NCI-H2196 (cell line): ENCODE measurements at regions not wholly inside any gene's neighbourhood (a gene's known extent, or its start where the extent isn't known, plus 50 kb on each side); places are given as distances from the start of the nearest gene placed in this dataset.
"Not testable (repeated sequence)": the region's sequence is repeated elsewhere in the genome, so short reads cannot be mapped to it uniquely, and the experiment has no call there.

ENCODE experiments used
- DNase-seq: peaks from one replicate; lab custom pipeline; 2025; ENCODE audit not compliant: unreplicated experiment; lab: John Stamatoyannopoulos, UW

DNA sequence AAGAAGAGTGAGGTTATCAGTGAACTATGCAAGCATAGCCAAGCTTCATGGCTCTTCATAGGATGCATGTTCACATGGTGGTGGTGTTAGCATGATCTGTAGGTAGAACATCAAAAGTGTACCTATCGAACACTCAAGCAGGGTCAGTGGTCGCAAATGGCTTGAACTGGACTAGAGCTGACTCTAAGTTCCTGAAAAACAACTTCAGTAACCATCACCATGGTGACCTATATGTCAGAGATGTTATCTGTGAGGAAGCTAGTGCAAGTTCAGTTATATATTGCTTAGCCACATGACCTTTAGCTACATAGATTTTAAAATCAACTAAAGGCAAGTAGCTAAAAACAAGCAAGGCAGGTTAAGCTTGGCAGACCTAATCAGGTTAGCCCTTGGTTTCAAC, 163.1 kb upstream of the AGR3 start:
- no peak for DNase-seq

DNA sequence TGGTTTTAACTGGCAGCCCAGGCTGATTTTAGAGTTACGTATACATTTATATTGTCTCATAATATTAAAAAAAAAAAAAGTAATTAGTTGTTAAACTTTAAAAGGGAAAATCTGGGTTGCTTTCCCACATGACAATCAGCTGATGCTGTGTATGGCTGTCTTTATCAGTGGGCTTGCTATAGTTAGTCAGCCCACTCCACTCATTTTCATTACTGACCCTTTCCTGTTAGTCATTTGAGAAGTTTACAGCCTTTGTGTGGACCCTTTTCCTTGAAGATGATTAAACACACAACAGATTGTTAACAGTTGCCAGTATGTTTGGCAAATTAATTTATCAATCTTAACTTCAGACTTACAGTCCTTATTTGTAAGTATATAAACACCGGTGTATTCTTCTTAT, 164.5 kb upstream of the AGR3 start:
- no peak for DNase-seq

DNA sequence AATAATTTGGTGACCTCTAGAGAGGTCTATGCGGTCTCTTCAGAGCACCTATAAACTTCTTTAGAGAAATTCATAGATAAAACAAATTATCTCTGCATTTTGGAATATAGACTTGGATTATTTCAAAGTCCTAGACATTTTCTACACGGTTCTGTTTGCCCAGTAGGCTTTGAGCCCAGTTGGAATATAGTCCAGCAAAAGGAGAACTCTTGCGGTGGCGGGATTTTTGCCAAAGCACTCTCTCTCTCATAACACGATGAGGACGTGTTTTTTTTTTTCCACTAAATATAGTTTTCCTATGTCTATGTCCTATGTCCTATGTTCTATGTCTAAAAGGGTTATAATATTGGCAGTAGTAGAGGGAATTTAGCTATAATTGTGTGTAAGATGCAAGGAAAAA, 164.9 kb upstream of the AGR3 start:
- DNase-seq = no peak

DNA sequence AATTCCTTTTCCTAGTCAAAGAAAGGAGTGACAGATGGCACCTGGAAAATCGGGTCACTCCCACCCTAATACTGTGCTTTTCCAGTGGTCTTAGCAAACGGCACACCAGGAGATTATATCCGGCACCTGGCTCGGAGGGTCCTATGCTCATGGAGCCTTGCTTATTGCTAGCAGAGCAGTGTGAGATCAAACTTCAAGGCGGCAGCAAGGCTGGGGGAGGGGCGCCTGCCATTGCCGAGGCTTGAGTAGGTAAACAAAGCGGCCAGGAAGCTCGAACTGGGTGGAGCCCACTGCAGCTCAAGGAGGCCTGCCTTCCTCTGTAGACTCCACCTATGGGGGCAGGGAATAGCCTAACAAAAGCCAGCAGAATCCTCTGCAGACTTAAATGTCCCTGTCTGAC, 171.4 kb upstream of the AGR3 start:
- not testable (repeated sequence) for DNase-seq

DNA sequence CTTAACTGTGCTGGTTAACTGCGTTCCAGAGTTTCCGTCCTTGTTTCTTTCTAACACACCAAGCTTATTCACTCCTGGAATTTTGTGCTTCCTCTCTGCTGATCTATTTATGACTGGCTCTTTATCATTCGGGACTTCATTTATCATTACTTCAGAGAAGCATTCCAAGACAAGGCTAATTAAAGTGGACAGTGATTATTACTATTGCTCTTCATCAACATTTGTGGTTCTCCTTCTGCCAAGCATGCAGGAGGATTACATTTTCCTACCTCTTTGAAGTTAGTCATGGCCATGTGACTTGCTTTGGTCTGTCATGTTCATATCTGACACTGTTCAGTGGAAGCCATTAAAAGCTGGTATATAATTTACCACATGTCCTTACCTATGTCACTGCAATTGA, 172.4 kb upstream of the AGR3 start:
- no peak for DNase-seq

DNA sequence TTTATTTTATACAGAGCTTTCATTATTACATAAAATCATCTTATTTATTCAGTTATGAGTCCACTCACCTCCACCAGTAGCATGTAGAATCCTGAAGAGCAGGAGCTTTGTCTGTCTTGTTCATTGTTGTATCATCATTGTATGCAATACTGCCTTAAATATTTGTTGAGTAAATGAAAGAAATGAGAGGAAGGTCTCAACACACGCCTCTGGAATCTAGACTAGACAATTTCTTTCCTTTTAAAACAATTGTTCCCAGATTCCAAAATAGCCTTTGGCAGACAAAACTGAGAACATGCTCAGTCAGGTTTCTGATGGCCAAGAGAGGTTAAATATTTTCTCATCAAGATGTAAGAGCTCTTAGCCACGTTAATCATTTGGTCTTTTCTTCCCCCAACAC, 173.1 kb upstream of the AGR3 start:
- no peak for DNase-seq

DNA sequence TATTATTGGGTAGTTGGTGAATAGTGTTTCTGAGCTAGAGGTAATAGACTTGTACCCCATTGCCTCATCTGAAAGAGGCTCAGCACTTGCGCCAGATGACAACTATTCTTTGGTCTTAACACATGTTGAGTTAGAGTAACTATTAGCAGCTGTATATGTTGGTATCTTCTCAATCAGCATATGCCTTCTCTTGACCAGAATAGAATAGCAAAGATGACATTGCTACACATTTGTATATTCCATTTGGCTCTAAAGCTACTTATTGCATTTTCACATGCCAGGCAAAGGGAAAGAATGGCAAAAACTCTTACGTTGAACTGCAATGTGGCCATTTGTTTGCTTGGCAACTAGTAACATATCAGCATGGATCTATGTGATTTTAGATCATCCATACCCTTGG, 173.8 kb upstream of the AGR3 start:
- no peak for DNase-seq

DNA sequence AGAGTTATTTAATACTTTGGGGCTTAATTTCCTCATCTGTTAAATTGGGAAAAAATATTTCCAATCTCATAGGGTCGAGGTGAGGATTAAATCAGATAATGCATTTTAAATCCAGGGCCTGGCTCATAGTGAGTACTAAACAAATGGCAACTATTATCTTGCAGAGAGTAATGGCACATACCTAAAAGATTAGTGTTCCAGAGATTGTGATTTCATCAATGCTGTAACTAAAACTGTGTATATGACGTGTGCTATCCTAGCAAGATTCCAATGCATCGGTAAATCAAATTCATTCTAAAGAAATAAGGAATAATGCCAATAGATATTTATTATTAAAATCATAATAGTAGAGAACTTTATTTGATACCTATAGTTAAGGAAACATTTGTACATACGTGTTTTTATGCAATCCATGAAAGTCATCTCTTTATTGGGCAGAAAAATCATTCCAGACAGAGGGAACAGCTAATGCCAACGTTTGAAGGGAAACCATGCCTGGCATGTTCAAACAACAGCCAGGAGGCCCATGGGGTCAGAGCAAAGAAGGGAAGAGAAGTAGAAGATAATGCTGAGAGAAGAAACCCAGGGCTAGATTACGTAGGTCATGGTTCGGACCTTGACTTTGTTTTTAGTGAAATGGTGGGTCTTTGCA, 174.8 kb upstream of the AGR3 start:
- no peak for DNase-seq

DNA sequence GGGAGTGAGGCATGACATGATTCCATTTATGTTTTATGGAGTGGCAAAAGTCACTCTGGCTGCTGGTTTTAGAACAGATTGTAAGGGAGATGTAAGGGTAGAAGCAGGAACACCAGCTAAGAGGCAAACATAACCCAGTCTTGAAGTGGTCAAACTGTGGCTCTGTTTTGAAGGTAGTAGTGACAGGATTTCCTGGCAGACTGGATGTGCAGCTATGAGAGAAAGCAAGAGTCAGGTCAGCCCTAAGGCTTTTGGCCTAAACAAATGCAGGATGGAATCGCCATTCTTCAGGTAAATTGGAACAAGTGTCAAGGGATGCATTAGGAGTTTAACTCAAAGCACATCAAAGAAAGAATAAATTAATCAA, 175.3 kb upstream of the AGR3 start:
- DNase-seq = no peak

DNA sequence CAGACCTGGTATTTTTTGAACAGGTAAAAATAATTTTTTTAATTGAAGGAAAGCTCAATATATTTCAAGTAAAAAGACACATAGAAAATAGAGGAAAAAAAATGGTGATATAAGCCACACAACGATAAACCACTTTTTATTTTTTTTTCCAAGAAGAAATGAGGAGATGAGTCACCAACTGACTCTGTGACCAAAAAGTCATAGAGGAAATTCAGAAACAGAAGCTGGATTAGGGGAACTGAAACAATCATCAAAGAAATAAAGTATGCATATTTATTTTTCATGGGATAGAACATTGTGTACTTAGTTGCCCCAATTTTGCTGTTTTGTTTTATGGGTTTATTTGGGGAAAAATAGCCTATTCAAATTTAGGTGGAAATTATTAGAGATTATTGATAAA, 176.8 kb upstream of the AGR3 start:
- DNase-seq = no peak

DNA sequence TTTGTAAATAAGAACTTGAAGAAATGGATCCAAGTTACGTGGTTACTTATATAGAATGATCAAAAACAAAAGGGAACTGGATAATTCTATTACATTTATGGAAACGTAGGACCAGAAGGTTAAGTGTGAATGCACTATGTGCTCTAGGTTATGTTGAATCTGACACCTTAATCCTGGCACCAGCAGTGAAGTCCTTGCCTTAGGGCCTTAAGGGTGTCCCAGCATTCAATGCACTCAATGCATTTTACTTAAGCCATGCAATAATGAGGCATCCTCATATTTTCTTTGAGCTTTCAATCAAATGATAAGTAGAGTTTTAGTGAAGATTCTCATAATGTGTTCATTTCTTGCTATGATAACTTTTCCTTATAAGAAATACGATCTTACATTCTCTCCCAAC, 178.3 kb upstream of the AGR3 start:
- DNase-seq = no peak

DNA sequence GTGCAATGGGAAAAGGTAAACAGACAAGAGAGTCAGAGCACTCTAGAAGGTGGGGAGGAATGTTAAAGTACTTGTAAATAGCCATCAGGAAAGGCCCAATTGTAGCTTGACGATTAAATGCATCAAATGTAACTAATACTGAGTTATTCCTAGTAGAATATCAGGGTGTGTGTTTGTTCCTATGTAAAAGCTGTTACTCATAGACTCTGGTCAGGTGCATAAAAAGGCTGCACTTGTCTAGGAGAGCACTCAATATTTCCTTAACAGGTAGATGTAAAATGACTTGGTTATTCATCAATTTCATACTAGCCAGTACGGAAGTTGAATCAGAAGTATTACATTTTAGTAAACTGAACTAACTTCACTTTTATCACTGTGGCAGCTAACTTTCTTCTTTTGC, 179.7 kb upstream of the AGR3 start:
- DNase-seq = no peak

DNA sequence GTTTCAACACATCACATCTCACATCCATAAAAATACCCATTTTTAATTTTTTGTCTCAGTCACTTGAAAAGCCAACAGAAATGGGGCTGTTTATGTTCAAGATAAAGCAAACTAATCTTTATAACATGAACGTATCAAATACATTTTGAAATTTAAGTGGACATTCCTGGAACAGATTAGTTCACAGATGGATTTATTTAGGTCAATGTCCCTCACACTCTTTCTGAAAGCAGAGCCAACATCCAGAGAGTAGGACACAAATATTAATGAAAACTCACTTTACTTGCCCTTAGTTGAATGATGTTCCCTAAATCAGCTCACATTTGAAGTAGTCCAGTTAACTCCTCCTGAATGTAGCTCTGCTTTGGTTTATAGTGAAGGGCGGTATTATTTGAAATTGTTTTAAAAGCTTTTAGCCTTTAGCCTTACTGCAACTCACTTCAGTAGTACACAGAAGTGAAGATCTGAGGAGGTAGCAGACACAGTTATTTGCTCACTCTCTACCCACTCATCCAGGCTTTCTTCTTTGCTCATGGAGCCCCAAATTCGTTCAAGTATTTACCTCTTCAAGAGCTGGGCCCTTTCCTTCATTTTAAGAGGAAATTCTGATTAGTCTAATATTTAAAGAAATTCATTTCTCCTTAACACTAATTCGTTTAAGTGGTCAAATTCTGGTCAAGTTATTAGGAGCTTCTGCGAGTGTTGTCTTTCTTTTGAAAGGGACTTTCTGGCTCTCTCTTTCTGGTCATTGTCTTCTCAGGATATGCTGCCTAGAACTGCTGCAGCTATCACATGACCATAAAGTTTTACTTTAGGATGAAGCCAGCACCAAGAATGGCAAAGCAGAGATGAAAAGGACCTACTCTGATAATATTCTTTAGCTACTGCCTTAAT, 180.6 kb upstream of the AGR3 start:
- DNase-seq = no peak

DNA sequence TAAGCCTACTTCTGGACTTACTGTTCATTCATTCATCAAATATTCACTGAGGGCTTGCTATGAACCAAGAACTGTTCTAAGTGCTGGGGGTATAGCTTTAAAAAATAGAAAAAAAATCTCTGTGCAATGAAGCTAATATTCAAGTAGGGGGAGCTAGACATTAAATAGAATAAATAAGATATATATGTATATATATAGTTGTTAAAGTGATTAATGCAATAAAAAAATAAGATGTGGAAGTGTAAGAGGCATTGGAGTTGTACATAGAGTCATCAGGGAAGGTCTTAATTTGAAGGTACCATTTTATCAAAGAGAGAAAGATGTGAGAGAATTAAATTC, 181.2 kb upstream of the AGR3 start:
- no peak for DNase-seq

DNA sequence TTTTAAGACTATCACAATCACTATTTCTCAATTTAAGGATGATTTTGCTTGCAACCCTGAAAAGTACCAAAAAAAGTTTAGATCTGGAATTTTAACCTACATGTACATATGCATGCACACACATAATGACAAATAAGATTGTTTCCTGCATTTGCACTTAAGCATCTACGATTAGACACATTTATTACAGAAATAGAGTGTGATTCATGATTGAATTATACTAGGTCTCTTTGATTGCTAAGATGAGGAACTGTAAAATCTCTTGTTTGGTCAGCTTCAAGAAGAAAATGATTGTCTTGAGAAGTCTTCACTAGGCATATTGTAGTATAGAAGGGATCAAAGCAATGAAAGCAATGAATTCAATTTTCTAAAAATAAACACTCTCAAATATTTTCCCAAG, 185.9 kb upstream of the AGR3 start:
- no peak for DNase-seq

DNA sequence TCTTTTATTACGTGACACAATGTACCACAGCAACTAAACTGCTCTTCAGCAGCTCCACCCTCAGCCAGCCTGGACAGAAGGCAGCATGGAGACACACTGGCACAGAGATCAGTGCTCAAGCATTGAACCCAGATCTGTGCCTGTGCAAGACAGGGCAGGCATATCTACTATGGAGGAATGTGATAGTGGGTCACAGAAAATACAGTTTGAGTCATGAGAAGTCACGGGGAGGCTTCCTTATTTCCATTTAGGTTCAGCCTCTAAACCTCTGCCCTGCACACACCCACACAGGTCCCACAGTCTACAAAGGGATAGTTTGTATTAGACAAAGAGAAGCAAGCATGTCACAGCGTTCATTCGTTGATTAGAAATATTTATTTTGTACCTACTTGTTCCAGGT, 187.4 kb upstream of the AGR3 start:
- no peak for DNase-seq

DNA sequence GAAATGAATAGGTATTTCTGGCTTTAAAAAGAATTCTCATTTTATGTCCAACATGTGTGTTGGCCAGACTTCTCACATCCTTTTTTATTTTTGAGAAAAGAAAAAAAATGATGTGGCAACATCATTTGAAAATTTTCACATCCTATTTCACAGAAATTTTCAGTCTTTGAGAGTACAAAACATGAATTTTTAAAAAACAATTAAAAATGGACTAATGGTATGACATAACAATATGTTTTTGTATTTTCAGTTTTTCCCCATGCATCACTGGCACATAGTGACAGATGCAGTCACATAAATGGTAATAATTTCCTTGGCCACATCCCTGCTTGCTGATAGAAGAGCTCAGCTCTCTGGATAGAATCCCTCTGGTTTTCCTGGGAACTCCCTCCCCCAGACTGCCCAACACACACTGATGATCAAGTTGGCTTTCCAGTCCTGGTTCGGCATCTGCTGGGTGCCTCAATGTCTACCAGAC, 188.5 kb upstream of the AGR3 start:
- DNase-seq = no peak

DNA sequence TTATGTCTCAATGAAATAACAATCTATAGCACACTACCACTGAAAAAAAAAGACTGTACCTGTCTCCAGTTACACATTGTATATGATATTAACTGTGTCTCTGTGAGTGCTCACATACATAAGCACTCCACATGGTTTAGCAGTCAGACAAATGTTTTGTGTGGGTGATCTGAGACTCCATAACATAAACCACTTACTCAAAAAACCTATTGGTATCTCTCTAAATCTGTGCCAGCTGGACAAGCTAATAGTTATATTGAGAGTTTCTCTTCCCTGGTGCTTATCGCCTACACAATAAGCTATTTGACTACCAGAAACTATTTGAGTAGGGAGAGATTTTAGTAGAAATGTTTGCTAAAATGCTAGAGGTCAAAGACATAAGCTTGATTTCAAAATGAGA, 190.1 kb upstream of the AGR3 start:
- DNase-seq = no peak

DNA sequence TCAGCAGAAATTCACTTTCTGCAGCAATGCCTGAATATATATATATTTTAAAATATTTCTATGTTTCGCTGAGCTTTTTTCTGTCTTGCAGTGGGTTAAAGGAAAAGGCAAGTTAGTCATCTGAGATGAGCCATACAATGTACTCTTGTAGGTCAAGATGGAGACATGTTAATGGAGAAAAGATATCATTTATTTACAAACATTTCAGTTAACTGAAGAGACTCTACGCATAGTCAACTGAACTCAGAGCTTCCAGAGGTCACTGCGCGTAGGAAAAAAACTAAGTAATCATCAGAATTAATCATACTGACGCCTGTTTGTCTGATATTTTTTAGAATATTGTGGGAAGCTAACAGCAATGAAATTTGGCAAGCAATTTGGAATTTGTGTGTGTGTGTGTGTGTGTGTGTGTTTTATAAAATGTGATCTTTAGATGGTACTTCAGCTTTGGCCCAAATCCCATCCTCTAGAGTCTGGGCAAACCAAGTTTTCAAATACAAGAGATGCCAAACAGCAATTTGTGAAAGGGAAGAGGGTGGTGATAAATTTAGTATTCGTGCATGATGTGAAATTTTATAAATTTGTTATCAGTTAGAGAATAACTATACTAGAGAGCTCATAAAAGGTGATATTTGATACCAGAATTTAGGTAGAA, 193.9 kb upstream of the AGR3 start:
- no peak for DNase-seq

DNA sequence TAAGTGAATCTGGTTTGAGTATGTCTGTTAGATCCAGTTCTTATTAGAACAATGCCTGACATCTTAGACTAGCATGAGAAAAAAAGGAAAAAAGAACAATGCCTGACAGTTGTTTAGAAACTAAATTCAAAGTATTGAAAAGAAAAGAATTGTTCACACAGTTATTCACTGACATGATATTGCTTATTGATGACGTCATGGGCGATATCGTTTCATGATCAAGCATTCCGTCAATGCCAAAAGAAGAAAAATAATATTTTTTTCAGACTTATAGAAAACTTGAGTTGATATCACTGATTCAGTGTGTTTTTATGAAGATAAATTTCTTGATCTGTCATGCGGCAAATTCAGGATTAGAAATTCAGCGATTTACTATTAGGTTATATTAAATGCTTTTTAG, 196.5 kb upstream of the AGR3 start:
- DNase-seq = no peak

DNA sequence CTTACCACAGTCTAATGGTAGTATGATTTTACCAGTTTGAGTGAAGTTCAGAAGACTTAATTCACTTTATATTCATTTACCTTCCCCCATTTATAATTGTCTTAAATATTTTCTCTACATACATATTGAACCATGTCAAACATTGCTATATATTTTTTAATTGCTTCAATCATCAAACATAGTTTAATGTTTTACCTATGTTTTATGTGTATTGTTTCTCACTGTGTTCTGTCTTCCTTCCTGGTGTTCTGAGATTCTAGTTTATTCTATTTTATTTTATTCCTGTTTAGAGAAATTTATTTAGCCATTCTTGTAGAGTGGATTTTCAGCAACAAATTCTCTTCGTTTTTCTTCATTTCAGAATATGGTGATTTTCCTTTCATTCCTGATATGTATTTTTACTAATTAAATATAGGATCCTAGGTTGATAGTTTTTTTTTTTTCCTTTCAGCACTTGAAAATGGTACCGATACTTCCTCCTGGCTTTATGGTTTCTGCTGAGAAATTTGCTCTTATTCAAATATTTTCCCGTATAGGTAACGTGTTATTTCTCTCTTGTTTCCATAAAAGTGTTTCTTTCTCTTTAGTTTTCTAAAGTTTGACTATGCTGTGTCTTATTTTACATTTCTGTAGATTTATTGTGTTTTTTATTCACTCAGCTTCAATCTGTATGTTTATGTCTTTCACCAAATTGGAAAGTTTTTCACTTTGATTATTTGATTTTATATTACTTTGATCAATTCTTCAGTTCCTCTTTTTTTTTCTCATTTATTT, 201.8 kb upstream of the AGR3 start:
- no peak for DNase-seq

DNA sequence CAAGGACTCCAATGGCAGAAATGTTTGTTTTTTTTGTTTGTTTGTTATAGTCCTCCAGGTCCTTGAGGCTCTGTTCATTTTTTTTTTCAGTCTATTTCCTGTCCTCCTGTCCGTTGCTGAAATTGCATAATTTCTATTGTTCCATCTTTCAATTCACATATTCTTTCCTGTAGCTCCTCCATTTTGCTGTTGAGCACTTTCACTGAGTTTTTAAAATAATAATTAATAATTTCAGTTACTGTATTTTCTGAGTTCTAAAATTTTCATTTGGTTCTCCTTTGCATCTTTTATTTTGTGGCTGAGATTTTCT, 202.3 kb upstream of the AGR3 start:
- DNase-seq = no peak
